ENCODE measurements at regions not wholly inside any gene's neighbourhood (a gene's known extent, or its start where the extent isn't known, plus 50 kb on each side); places are given as distances from the start of the nearest gene placed in this dataset.
A peak's percentile ranks its signal among the peaks of the same experiment; 100 is the strongest.

DNA sequence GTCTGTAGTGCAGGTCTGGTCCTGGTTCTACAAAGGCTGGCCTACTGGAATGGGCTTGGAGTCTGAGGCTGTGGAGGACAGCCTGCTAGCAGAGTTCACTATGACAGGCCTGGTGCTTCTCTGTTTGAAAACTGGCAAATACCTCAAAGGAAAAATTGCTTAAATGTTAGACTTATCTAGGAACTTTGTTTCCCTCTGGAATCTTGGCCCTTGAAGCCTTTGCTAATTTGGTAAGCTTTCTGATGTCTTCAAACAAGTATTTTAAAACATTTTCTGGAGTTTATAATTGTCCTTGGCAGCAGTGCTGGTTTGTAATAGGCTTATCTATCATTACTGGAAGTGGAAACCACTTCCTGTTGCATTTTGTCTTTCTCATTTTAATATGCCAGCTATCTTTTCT, 139.7 kb downstream of the TMEM26 start:
- Mint-ChIP-seq H3K4me1 (ENCODE audit: low read depth) (peaks cover 8% of the 10 kb centered on the region), H3K9me3 (ENCODE audit: low read depth) (peaks cover 20% of the 10 kb centered on the region), H3K27ac (ENCODE audit: unreplicated experiment) (no peak overlapping the region), H3K36me3 (ENCODE audit: low read depth) (peaks cover 2% of the 10 kb centered on the region), H3K4me3 (ENCODE audit: unreplicated experiment) (no peak overlapping the region), H3K27me3 (ENCODE audit: low read depth) (peaks cover 2% of the 10 kb centered on the region)
- TF ChIP-seq, protein P1, sequence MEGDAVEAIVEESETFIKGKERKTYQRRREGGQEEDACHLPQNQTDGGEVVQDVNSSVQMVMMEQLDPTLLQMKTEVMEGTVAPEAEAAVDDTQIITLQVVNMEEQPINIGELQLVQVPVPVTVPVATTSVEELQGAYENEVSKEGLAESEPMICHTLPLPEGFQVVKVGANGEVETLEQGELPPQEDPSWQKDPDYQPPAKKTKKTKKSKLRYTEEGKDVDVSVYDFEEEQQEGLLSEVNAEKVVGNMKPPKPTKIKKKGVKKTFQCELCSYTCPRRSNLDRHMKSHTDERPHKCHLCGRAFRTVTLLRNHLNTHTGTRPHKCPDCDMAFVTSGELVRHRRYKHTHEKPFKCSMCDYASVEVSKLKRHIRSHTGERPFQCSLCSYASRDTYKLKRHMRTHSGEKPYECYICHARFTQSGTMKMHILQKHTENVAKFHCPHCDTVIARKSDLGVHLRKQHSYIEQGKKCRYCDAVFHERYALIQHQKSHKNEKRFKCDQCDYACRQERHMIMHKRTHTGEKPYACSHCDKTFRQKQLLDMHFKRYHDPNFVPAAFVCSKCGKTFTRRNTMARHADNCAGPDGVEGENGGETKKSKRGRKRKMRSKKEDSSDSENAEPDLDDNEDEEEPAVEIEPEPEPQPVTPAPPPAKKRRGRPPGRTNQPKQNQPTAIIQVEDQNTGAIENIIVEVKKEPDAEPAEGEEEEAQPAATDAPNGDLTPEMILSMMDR (IDR thresholded peaks at IDR 0.05) = no peak
- no peak for DNase-seq (ENCODE audit: low spot score)

DNA sequence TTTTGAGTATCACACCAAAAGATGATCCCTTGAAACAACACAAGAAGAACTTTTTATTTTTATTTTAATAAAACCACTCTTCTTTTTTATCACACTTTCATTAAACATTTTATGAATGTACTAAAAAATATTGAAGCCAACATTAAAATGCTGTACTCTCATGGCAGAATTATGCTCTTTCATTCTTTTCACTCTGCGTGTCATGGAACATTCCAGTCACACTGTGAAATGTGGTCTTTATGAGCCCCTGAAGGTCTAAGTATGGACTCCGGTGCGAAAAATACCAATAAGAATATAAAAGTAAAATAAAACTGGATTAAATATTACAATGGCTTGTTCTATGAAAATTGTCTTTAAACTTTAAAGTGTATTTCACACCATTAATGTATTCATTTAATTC, 148.4 kb downstream of the TMEM26 start:
- peak overlapping the region; percentile 84 for H3K27ac Mint-ChIP-seq (ENCODE audit: unreplicated experiment)

DNA sequence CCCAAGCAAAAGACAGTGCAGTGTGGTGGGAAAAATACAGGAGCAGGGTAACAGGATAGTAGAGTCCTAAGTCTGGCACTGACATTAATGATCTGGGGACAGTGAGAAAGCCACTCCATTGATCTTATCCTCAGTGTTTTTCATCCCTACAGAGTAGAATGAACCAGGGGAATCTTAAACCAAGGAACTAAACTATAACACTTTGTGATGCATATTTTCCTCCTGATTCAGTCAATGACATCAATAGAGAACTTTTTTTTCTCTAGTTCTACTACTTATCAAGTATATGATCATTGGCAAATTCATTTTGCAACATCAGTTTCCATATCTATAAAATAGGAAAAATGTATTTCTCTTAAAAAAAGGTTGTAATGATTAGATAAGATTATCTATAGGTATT, 151.1 kb downstream of the TMEM26 start:
- no peak for DNase-seq (ENCODE audit: low spot score)
- Mint-ChIP-seq H3K9me3 (ENCODE audit: low read depth) (peaks cover 12% of the 10 kb centered on the region), H3K36me3 (ENCODE audit: low read depth) (peaks cover 10% of the 10 kb centered on the region), H3K27ac (ENCODE audit: unreplicated experiment) (peak overlapping the region; percentile 45), H3K4me3 (ENCODE audit: unreplicated experiment) (no peak overlapping the region), H3K27me3 (ENCODE audit: low read depth) (no peaks in the 10 kb centered on the region), H3K4me1 (ENCODE audit: low read depth) (peaks cover 45% of the 10 kb centered on the region)
- TF ChIP-seq, protein P1 (IDR thresholded peaks at IDR 0.05) = no peak

More for the DNA sequence above, 148.4 kb downstream of the TMEM26 start:
- Mint-ChIP-seq H3K9me3 (ENCODE audit: low read depth) (no peaks in the 10 kb centered on the region), H3K4me3 (ENCODE audit: unreplicated experiment) (no peak overlapping the region), H3K27me3 (ENCODE audit: low read depth) (no peaks in the 10 kb centered on the region), H3K4me1 (ENCODE audit: low read depth) (peaks cover 40% of the 10 kb centered on the region), H3K36me3 (ENCODE audit: low read depth) (no peaks in the 10 kb centered on the region)
- TF ChIP-seq, protein P1 (IDR thresholded peaks at IDR 0.05) = no peak
- DNase-seq (ENCODE audit: low spot score) = no peak

DNA sequence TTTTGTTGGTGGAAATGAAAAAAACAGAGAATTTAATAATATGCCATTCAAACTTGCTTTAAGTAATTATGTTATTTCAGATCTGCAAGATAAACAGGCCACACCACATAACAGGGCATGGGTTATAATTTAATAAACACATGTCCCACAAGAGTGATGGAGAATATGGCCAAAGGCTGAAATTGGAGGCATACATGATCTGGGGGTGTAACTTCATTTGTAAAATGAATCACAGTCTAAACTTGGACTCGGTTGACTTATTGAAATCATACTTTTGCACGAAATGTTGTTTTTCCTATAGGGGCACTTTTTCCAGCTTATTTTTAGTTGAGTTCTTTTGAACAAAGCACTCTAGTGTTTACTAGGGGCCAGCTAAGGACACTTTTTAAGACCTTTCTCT, 151.6 kb downstream of the TMEM26 start:
- peaks cover 10% of the 10 kb centered on the region for H3K36me3 Mint-ChIP-seq (ENCODE audit: low read depth)
- H3K4me1 Mint-ChIP-seq (ENCODE audit: low read depth) = peaks cover 43% of the 10 kb centered on the region
- peaks cover 12% of the 10 kb centered on the region for H3K9me3 Mint-ChIP-seq (ENCODE audit: low read depth)
- no peaks in the 10 kb centered on the region for H3K27me3 Mint-ChIP-seq (ENCODE audit: low read depth)
- H3K27ac Mint-ChIP-seq (ENCODE audit: unreplicated experiment) = peak overlapping the region; percentile 45
- TF ChIP-seq, protein P1 (IDR thresholded peaks at IDR 0.05) = no peak
- no peak overlapping the region for H3K4me3 Mint-ChIP-seq (ENCODE audit: unreplicated experiment)
- DNase-seq (ENCODE audit: low spot score) = no peak

DNA sequence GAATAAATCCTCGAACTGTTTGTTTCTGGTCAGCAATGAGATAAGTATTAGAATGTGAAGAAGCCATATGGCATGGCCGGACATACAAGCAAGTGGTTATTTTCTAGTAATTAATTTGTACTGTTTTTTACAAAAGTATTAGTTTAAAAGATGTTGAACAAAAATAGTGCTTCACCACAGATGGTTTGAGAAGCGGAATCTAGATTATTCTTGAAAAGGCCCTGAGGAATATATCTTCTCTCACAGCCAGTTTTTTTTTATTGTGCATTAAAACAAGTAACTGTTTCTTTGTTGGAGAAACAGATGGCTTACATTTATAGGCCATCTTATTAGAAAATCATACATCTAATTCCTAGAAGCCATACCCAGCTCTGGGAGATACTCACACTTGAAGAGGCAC, 153.3 kb downstream of the TMEM26 start:
- TF ChIP-seq, protein P1 (IDR thresholded peaks at IDR 0.05) = no peak
- Mint-ChIP-seq H3K36me3 (ENCODE audit: low read depth) (peaks cover 10% of the 10 kb centered on the region), H3K4me3 (ENCODE audit: unreplicated experiment) (no peak overlapping the region), H3K9me3 (ENCODE audit: low read depth) (peaks cover 12% of the 10 kb centered on the region), H3K27ac (ENCODE audit: unreplicated experiment) (no peak overlapping the region), H3K27me3 (ENCODE audit: low read depth) (no peaks in the 10 kb centered on the region), H3K4me1 (ENCODE audit: low read depth) (peaks cover 38% of the 10 kb centered on the region)
- no peak for DNase-seq (ENCODE audit: low spot score)

All from chondrocyte (in vitro differentiated cells).